ENCODE measurements at regions not wholly inside any gene's neighbourhood (a gene's known extent, or its start where the extent isn't known, plus 50 kb on each side); places are given as distances from the start of the nearest gene placed in this dataset.

DNA sequence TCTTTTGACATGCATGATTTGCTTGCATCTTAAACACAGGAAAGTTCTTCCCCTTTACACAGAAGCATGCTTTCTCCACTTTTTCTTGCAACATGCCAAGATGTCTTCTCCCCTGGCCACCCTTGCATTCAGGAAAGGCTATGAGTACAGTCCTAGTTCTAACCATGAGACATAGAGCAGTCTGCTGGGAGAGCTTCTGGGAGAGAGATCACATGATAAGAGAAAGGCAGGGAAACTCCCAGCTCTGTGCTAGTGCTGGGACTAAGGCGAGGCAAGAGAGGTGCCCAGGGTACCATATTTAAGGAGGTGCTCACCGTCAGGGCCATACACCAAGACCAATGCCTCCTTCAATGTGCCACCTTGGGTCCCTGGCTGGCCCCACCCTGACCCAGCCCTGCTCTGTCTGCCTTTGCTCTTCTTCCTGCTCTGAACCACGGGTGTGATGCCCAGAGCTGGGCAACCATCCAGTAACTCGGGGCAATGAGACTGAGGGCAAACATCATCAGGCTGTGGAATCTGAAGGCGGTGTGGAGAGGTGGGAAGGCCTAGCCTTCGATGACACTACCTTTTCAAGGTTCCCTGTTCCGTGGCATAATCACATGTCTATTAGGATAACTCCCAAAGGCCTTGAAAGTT lies 77.4 kb upstream of the PRR20G start:
- no peak for DNase-seq
- no peak overlapping the region for H3K27ac Mint-ChIP-seq (ENCODE audit: unreplicated experiment)
- no peak overlapping the region for H3K4me3 Mint-ChIP-seq (ENCODE audit: unreplicated experiment)
- peaks cover under 1% of the 10 kb centered on the region for H3K4me1 Mint-ChIP-seq (ENCODE audit: low read depth, unreplicated experiment)
- peaks cover 2% of the 10 kb centered on the region for H3K9me3 Mint-ChIP-seq (ENCODE audit: unreplicated experiment)
- TF ChIP-seq, protein P1, sequence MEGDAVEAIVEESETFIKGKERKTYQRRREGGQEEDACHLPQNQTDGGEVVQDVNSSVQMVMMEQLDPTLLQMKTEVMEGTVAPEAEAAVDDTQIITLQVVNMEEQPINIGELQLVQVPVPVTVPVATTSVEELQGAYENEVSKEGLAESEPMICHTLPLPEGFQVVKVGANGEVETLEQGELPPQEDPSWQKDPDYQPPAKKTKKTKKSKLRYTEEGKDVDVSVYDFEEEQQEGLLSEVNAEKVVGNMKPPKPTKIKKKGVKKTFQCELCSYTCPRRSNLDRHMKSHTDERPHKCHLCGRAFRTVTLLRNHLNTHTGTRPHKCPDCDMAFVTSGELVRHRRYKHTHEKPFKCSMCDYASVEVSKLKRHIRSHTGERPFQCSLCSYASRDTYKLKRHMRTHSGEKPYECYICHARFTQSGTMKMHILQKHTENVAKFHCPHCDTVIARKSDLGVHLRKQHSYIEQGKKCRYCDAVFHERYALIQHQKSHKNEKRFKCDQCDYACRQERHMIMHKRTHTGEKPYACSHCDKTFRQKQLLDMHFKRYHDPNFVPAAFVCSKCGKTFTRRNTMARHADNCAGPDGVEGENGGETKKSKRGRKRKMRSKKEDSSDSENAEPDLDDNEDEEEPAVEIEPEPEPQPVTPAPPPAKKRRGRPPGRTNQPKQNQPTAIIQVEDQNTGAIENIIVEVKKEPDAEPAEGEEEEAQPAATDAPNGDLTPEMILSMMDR (IDR thresholded peaks at IDR 0.05; ENCODE audit: partially characterized antibody, unreplicated experiment) = no peak
- H3K36me3 Mint-ChIP-seq (ENCODE audit: unreplicated experiment) = no peaks in the 10 kb centered on the region
- peaks cover 2% of the 10 kb centered on the region for H3K27me3 Mint-ChIP-seq (ENCODE audit: unreplicated experiment)

- TF ChIP-seq, protein P1 (IDR thresholded peaks at IDR 0.05; ENCODE audit: partially characterized antibody, unreplicated experiment) = no peak
- Mint-ChIP-seq H3K27ac (ENCODE audit: unreplicated experiment) (no peak overlapping the region), H3K4me3 (ENCODE audit: unreplicated experiment) (no peak overlapping the region), H3K27me3 (ENCODE audit: unreplicated experiment) (peaks cover 6% of the 10 kb centered on the region), H3K9me3 (ENCODE audit: unreplicated experiment) (peaks cover 4% of the 10 kb centered on the region), H3K4me1 (ENCODE audit: low read depth, unreplicated experiment) (no peaks in the 10 kb centered on the region), H3K36me3 (ENCODE audit: unreplicated experiment) (peaks cover 5% of the 10 kb centered on the region)
- no peak for DNase-seq
These were observed 76.0 kb upstream of the PRR20G start for GRCh38 chr3:127363891-127364290.

GRCh38 chr3:127363171-127363570 lies 75.3 kb upstream of the PRR20G start:
- Mint-ChIP-seq H3K27ac (ENCODE audit: unreplicated experiment) (no peak overlapping the region), H3K4me3 (ENCODE audit: unreplicated experiment) (no peak overlapping the region), H3K36me3 (ENCODE audit: unreplicated experiment) (peaks cover 12% of the 10 kb centered on the region), H3K4me1 (ENCODE audit: low read depth, unreplicated experiment) (no peaks in the 10 kb centered on the region), H3K9me3 (ENCODE audit: unreplicated experiment) (peaks cover 6% of the 10 kb centered on the region), H3K27me3 (ENCODE audit: unreplicated experiment) (peaks cover 9% of the 10 kb centered on the region)
- TF ChIP-seq, protein P1 (IDR thresholded peaks at IDR 0.05; ENCODE audit: partially characterized antibody, unreplicated experiment) = no peak
- no peak for DNase-seq

- no peaks in the 10 kb centered on the region for H3K4me1 Mint-ChIP-seq (ENCODE audit: low read depth, unreplicated experiment)
- no peak for DNase-seq
- TF ChIP-seq, protein P1 (IDR thresholded peaks at IDR 0.05; ENCODE audit: partially characterized antibody, unreplicated experiment) = no peak
- H3K27me3 Mint-ChIP-seq (ENCODE audit: unreplicated experiment) = peaks cover 13% of the 10 kb centered on the region
- H3K9me3 Mint-ChIP-seq (ENCODE audit: unreplicated experiment) = peaks cover 13% of the 10 kb centered on the region
- H3K27ac Mint-ChIP-seq (ENCODE audit: unreplicated experiment) = no peak overlapping the region
- peaks cover 29% of the 10 kb centered on the region for H3K36me3 Mint-ChIP-seq (ENCODE audit: unreplicated experiment)
- no peak overlapping the region for H3K4me3 Mint-ChIP-seq (ENCODE audit: unreplicated experiment)
These were observed 72.8 kb upstream of the PRR20G start for GRCh38 chr3:127360647-127361046.

GRCh38 chr3:127358641-127359040 lies 70.8 kb upstream of the PRR20G start:
- Mint-ChIP-seq H3K27ac (ENCODE audit: unreplicated experiment) (no peak overlapping the region), H3K4me3 (ENCODE audit: unreplicated experiment) (no peak overlapping the region), H3K9me3 (ENCODE audit: unreplicated experiment) (peaks cover 16% of the 10 kb centered on the region), H3K27me3 (ENCODE audit: unreplicated experiment) (peaks cover 16% of the 10 kb centered on the region), H3K4me1 (ENCODE audit: low read depth, unreplicated experiment) (no peaks in the 10 kb centered on the region), H3K36me3 (ENCODE audit: unreplicated experiment) (peaks cover 32% of the 10 kb centered on the region)
- TF ChIP-seq, protein P1 (IDR thresholded peaks at IDR 0.05; ENCODE audit: partially characterized antibody, unreplicated experiment) = no peak
- no peak for DNase-seq
